ENCODE measurements at regions not wholly inside any gene's neighbourhood (a gene's known extent, or its start where the extent isn't known, plus 50 kb on each side); places are given as distances from the start of the nearest gene placed in this dataset.

DNA sequence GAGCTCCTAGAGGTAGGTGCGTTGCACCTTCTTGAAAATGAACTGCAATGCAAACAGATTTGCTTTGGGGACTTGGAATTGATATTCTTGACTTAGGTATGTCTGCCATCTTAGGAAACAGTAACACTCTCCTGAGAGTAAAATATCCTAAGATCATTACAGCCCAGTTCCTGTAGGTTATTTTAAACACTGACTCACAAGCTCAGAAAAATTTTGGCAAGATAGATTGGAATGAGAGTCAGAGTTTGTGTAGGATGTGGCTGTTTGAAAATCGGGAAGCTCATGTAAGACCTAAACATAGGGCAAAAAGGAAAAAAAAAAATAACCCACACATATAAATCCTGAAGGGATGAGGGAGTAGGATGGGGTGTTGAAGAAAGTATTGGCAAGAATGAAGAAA is 377.0 kb upstream of the LRRC4C start:
- H3K27me3 Mint-ChIP-seq: no peaks in the 10 kb centered on the region
- TF ChIP-seq, protein P1, sequence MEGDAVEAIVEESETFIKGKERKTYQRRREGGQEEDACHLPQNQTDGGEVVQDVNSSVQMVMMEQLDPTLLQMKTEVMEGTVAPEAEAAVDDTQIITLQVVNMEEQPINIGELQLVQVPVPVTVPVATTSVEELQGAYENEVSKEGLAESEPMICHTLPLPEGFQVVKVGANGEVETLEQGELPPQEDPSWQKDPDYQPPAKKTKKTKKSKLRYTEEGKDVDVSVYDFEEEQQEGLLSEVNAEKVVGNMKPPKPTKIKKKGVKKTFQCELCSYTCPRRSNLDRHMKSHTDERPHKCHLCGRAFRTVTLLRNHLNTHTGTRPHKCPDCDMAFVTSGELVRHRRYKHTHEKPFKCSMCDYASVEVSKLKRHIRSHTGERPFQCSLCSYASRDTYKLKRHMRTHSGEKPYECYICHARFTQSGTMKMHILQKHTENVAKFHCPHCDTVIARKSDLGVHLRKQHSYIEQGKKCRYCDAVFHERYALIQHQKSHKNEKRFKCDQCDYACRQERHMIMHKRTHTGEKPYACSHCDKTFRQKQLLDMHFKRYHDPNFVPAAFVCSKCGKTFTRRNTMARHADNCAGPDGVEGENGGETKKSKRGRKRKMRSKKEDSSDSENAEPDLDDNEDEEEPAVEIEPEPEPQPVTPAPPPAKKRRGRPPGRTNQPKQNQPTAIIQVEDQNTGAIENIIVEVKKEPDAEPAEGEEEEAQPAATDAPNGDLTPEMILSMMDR (conservative IDR thresholded peaks at IDR 0.05): no peak
- no peak overlapping the region for H3K4me3 Mint-ChIP-seq
- DNase-seq (ENCODE audit: extremely low spot score, unreplicated experiment): no peak
- H3K4me1 Mint-ChIP-seq (ENCODE audit: unreplicated experiment): no peaks in the 10 kb centered on the region
- H3K9me3 Mint-ChIP-seq: peaks cover under 1% of the 10 kb centered on the region
- no peaks in the 10 kb centered on the region for H3K36me3 Mint-ChIP-seq
- H3K27ac Mint-ChIP-seq: no peak overlapping the region

DNA sequence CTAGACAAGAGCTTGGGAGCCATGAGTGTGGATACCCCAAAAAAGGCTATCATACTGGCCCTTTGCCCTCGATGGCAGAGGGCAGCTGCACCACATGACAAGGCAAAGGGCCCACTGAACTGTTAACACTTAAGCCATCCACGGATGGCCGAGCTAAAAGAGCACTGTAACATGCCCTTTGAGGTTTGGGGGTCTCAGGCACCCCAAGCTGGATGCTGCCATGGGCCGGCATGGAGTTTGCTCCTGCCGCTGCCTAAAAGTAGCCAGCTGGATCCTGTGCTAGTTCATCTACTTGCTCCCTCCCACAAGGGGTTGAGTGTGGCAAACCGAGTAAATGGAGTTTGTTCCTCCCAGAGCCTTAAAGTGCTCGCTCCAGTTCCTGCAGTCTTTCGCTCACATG is 383.2 kb upstream of the LRRC4C start:
- Mint-ChIP-seq H3K4me1 (ENCODE audit: unreplicated experiment) (no peaks in the 10 kb centered on the region), H3K4me3 (no peak overlapping the region), H3K27ac (no peak overlapping the region), H3K36me3 (no peaks in the 10 kb centered on the region), H3K9me3 (peaks cover 9% of the 10 kb centered on the region), H3K27me3 (no peaks in the 10 kb centered on the region)
- DNase-seq (ENCODE audit: extremely low spot score, unreplicated experiment): no peak
- TF ChIP-seq, protein P1 (conservative IDR thresholded peaks at IDR 0.05): no peak

DNA sequence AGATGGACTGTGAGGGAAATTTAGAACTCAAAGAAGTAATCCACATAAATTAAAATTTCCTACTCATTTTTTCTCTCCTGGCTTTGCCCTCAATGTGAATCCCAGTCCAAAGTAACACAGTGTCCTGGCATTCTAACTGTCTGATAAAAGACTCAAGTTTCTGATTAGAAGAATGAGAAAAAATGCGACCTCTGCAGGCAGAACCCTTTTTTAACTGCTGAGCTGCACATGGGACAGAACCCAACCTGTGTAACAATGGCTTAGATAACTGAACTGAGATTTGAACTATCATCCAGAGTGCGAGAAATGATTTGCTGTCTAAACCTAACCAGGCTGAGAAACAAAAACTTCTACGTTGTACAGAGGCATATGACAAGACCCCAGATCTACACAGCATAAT is 385.6 kb upstream of the LRRC4C start:
- H3K27ac Mint-ChIP-seq: no peak overlapping the region
- TF ChIP-seq, protein P1 (conservative IDR thresholded peaks at IDR 0.05): no peak
- H3K4me3 Mint-ChIP-seq: no peak overlapping the region
- no peaks in the 10 kb centered on the region for H3K27me3 Mint-ChIP-seq
- H3K36me3 Mint-ChIP-seq: no peaks in the 10 kb centered on the region
- DNase-seq (ENCODE audit: extremely low spot score, unreplicated experiment): no peak
- H3K4me1 Mint-ChIP-seq (ENCODE audit: unreplicated experiment): no peaks in the 10 kb centered on the region
- peaks cover 9% of the 10 kb centered on the region for H3K9me3 Mint-ChIP-seq

DNA sequence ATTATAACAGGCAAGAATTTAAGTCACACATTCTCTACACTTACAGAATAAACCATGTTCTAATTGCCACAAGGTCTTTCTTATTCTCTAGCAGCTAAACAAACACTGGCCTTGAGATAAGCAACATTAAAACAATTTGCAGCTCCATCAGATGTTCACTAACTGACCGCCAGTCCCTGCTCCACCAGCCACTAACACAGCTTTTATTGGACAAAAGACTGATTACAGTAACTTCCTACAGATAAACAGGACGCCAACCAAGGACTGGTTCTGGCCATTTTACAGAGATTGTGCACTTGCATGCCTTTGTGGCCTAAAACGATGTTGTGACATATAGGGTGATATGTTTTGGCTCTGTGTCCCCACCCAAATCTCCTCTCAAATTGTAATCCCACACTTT is 388.9 kb upstream of the LRRC4C start:
- Mint-ChIP-seq H3K36me3 (no peaks in the 10 kb centered on the region), H3K27ac (no peak overlapping the region), H3K4me1 (ENCODE audit: unreplicated experiment) (no peaks in the 10 kb centered on the region), H3K9me3 (no peaks in the 10 kb centered on the region), H3K27me3 (peaks cover 3% of the 10 kb centered on the region), H3K4me3 (no peak overlapping the region)
- no peak for DNase-seq (ENCODE audit: extremely low spot score, unreplicated experiment)
- TF ChIP-seq, protein P1 (conservative IDR thresholded peaks at IDR 0.05): no peak

DNA sequence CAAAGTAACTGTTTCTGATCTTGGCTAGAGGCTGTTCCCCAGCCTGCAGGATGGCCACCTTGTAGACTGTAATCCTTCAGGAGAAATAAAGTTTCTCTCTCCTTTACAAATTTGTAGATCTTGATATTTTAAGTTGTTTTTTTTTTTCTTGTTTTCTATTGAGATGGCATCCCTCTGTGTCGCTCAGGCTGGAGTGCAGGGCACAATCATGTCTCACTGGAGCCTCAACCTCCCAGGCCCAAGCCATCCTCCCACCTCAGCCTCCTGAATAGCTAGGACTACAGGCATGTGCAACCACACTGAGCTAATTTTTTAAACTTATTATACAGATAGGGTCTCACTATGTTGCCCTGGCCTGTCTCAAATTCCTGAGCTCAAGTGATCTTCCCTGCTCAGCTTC is 389.8 kb upstream of the LRRC4C start:
- no peak for DNase-seq (ENCODE audit: extremely low spot score, unreplicated experiment)
- H3K4me1 Mint-ChIP-seq (ENCODE audit: unreplicated experiment): no peaks in the 10 kb centered on the region
- H3K9me3 Mint-ChIP-seq: no peaks in the 10 kb centered on the region
- H3K27ac Mint-ChIP-seq: no peak overlapping the region
- H3K27me3 Mint-ChIP-seq: peaks cover 3% of the 10 kb centered on the region
- H3K36me3 Mint-ChIP-seq: no peaks in the 10 kb centered on the region
- TF ChIP-seq, protein P1 (conservative IDR thresholded peaks at IDR 0.05): no peak
- H3K4me3 Mint-ChIP-seq: no peak overlapping the region

DNA sequence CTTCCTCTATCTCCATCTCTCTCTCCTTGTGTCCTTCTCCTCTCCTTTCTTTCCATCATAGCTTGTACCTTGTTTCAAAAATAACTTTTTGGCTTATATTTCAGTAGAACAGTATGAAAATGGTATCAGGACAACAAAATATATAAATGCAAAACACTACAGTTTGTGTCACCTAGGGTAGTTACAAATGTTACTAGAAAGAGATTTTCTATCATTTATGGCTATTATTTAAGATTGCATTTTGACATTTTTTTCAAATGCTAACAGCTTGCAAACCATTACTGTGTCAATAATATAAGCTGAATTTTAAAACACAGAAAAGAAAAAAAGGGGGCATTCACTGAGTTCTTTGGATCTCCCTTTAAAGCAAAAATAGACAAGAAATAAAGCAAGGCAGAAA is 392.3 kb upstream of the LRRC4C start:
- H3K27ac Mint-ChIP-seq: no peak overlapping the region
- TF ChIP-seq, protein P1 (conservative IDR thresholded peaks at IDR 0.05): no peak
- H3K4me1 Mint-ChIP-seq (ENCODE audit: unreplicated experiment): no peaks in the 10 kb centered on the region
- H3K27me3 Mint-ChIP-seq: peaks cover 6% of the 10 kb centered on the region
- no peak for DNase-seq (ENCODE audit: extremely low spot score, unreplicated experiment)
- peaks cover 5% of the 10 kb centered on the region for H3K9me3 Mint-ChIP-seq
- no peak overlapping the region for H3K4me3 Mint-ChIP-seq
- H3K36me3 Mint-ChIP-seq: no peaks in the 10 kb centered on the region
